Stimulated activated CD4-positive, alpha-beta T cell treated with anti-CD3 and anti-CD28 coated beads, Interleukin-15, amount 100 ng/mL, for 24 hours (primary cell): ENCODE measurements at regions not wholly inside any gene's neighbourhood (a gene's known extent, or its start where the extent isn't known, plus 50 kb on each side); places are given as distances from the start of the nearest gene placed in this dataset.

ENCODE experiments used
- DNase-seq: peaks from one replicate; pipeline ENCODE4 v3.0.0-alpha.2; 2020

DNA sequence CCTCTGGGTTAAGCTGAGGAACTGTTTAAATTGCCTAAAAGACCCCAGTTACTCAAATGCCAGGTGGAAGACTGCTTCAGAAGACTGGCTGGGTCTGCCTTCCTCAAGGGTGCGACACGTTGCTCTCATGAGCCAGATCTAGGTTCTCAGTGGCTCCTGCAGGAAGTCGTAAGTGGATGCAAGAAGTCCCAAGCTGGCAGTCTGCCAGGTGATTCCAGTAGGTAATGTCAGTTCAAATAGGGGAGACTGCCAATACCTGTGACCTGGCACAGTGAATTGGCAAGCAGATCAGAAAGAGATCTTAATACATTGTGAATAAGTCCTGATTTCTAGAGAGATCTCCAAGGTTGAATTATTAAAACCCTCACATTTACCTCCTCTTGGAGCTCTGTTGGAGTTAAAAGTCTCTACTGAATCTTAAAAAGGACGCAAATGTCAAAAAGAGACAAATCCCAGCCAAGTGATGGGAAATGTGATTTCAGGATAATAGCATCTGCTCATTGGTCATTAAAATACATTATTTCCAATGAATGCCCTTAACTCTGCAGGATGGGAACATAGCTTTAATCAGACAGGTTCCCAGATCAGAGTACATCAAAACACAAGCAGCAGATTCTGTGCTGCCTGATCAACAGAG lies 98.8 kb upstream of the FRMD6 start:
- DNase-seq = no peak

DNA sequence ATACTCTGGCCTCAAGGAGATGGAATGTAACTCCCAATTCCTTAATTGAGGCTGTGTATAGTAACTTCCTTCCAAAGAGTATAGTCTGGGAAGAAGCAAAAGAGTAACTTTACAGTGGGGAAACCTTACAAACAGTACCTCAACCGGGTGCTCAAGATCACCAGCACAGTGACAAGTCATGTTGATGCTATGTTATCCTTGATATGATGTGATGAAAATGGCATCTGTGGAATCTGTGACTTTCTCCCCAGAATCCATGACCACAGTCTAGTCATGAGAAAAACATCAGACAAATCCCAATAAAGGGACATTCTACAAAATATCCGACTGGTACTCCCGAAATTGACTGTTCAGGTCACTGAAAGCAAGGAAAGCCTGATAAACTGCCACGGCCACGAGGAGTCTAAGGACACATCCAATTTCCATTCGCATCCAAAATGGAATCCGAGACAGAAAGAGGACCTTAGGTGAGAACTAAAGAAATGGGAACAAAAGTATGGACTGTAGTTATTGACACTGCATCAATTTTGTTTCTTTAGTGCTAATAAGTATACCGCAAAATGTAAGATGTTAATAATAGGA lies 97.3 kb upstream of the FRMD6 start:
- DNase-seq = no peak

DNA sequence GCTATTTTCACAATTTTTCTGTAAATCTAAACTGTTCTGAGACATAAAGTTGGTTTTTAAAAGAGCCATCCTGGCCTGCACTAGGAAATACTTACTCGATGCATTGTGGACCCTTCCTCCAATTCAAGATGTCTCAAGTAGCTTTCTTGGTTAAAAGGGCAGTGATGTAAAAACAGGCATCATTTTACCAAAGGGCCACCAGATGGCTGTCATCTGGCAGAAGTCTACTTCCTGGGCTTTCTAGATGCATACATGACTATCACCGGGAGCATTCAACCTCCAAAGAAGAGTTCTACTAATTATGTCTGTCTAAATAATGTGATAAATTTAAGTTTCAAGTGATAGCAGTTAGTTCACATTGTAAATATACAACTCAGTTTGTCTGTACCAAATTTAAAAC lies 96.8 kb upstream of the FRMD6 start:
- no peak for DNase-seq

DNA sequence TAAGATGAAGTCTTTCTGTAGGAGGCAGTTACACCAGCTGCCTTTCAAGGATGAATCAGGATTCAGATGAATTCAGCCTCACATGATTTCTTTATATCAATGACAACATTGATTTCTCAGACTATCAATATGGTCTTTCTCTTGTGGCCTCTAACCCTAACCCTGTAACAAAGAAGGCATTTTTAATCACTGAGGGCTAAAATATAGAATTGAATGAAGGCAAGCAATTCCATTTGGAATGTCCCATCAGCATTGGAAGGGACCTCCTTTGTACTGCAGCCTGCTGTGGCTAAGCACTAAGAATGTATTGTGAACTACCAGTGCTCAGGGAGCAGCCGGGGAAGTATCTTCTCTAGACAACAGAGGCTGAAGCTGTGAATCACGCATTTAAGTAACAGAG lies 90.6 kb upstream of the FRMD6 start:
- DNase-seq = no peak

DNA sequence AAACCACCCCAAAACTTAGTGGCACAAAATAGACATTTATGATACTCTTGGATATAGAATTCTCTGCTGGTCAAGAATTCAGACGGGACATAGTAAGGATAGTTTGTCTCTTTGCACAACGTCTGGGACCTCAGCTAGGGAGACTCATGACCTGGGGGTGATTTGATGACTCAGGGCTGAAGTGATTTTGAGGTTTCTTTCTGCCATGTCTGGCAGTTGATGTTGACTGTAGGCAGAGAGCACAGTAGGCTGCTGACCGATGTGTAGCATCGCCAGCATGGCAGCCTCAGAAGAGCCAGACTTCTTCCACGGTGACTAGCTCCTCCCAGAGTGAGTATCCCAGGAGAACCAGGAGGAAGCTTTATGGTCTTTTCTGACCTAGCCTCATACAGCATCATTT lies 88.9 kb upstream of the FRMD6 start:
- no peak for DNase-seq

DNA sequence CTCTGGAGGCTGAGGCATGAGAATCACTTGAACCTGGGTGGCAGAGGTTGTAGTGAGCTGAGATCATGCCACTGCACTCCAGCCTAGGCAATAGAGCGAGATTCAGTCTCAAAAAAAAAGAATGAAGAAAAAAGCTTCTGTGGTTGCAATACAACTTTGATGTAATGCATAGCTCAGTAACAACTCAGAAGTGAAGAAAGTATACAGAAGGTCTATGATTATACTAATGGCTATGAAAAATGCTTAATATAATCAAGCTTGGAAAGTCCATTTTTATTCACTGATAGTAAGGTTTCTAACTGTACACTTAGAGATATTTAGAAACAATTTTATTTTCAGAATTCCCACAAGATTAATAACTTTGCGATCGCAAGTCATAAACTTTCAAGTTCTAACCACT lies 88.2 kb upstream of the FRMD6 start:
- no peak for DNase-seq

DNA sequence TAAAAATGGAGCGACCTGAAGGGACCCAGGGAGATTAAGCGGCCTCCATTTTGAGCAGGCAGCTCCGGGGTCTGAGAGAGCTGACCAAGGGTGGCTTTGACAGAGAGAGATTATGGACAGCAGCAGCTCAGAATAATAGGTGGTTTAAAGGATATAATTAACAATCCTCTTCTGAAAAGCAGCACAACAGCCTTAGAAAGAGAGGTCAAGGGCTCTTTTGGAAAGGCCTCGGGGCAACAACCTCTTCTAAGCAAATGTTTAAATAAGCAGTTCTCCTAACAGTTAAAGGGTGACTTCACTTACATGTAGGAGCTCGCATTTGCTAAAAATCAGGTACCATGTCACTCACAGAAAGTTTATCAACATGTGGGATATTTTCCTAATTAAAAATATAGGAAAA lies 87.2 kb upstream of the FRMD6 start:
- DNase-seq = no peak

DNA sequence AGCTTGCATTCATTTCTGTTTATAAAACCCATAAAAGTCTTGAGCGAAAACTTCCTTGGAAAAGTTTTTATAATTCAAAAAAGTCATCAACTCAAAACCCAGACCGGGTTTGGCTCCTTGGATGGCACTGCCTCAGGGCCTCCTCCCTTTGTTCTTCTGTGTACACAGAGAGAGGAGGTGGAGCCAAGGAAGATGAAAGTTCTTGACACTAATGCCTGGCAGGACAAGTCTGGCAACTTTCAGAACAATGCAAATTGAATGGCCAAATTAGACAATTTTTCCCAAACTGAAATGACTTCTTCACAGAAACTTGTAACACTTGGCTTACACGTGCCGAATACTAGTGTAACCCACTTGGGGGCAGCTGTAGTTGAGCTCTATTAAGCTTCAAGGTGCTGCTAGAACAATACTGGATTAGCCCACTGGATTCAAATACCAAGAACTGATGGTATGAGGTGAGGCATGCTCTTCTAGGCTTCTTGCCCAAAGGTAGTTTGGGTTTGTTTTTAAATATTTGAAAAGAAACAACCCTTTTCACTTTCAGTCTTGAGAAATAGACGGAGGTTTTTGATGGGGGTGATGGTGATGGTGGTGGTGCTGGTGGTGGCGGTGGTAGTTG lies 86.6 kb upstream of the FRMD6 start:
- DNase-seq = no peak

DNA sequence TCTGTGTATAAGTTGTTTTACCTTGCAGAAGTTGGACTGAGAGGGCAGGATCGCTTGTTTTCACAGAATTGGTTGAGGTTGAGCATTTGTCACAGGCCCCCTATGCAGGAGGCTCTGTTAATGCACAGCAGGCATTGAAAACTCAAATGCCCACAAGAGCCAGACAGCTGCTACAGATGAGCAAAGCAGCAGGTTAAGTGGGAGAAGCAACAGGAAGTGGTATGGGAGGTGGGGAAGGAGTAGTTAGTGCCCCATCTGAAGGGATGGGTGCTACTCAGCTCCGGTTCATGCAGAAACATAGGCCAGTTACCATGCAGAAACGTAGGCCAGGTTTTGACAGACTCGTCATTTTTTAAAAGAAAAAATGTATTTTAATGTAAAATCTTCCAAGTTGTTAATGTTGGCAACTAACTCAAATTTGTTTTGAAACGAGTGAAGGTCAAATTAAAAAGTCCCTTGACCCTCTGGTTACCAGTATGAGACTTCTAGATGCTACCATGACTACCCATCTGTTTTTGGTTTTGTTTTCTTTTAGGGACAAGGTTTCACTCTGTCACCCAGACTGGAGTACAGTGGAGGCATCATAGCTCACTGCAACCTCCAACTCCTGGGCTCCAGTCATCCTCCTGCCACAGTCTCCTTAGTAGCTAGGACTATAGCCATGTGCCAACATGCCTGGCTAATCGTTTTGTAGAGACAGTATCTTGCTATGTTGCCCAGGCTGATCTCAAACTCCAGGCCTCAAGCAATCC lies 84.7 kb upstream of the FRMD6 start:
- DNase-seq = no peak

DNA sequence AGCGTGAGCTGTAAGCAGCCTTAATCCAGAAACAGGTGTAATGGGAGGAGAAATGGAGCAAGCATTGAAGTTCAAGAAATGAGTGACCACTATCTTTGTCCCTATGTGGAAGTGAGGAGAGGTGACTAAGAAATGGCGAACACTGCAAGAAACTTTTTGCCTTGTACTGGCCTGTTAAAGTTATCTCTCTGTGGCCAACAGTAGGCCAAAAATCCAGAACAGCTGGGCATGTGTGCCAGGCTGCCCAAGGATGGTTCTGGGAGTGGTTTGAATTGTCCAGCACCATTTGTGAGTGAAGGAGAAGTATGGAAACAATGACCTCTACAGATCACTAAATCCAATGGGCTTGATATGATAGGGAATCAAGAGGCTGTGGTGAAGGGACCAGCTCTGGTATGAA lies 83.3 kb upstream of the FRMD6 start:
- DNase-seq = no peak

DNA sequence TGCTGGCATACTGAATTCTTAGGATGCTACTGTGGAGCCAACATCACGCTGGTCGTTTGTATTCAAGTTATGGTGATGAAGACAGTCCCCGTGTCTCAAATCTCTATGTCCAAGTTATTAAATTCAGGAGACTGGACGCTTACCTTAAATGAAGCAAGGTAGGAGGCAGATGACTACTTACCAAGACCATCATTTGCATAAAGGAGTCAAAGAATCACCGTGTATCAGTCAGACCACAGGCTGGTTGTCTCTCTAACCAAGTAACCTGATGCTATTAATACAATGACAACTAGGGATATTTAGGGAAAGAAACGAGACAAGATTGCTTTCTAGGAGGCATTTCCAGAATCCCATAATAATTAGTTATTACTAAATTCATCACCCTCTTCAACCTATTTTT lies 78.1 kb upstream of the FRMD6 start:
- no peak for DNase-seq

DNA sequence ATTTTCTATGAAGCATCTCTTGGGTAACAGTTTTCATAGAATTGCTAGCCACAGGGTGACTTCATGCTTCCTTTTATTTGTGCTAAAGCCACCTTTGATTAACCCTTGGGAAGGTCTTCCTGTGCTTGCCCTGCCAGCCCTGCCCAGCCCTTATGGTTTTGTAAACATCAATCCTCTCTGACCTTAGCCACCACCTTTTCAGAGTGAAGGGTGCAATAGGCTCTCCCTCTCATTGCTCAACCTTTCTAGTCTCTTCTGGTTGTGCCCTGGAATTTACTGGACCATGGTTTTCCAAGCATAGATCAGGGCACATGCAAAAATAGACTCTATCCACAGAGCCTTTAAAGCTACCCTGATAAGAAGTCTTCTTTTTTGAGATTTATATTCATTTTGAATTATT lies 77.7 kb upstream of the FRMD6 start:
- DNase-seq = no peak

DNA sequence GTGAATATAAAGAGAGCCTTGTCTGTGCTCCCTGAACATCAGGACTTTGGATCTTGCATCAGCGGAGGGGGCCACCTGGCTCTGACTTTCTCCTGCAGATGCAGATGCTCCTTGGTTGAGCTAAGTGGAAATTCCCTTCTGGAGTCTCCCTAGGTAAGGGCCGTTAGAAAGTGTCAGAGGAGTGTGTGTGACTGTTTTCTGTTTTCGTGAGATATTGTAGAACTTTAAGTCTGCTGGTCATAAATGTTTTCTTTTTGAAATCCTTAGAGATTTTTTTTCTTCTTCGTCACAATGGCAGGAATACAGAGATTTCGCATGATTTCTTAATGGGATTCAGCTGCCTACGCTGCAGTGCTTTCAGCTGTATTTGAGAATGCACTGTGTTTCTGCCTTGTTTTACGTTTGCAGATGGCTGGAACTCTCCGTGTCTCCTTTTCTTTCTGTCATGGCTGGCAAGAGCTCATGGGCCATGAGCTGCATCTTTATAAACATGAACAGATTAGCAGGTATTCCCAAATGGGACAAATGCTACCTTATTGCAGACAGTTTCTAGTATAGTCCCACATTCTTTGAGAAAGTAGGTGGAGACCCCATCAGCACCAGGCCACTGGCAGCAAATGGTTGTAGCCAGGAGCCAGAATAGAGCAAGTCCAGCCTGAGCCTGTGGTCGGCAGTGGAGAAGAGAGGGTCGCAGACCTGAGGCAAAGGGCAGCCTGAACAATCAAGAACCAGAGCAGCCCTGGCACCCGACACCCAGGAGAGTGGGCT lies 76.2 kb upstream of the FRMD6 start:
- no peak for DNase-seq

DNA sequence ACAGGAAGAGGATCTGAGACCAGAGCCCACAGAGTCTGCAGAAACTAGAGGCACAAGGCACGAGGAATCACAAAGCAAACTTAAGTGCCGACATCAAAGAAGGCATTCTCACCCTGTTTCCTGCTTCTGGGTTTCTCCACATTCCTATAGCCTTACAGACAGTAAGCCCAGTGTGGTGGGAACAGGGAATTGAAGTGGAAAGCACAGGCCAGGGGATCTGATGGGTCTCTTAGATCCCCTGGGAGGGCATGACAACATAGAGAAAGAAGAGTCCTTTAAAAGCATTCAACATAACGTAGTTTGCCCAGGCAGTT lies 75.6 kb upstream of the FRMD6 start:
- no peak for DNase-seq

DNA sequence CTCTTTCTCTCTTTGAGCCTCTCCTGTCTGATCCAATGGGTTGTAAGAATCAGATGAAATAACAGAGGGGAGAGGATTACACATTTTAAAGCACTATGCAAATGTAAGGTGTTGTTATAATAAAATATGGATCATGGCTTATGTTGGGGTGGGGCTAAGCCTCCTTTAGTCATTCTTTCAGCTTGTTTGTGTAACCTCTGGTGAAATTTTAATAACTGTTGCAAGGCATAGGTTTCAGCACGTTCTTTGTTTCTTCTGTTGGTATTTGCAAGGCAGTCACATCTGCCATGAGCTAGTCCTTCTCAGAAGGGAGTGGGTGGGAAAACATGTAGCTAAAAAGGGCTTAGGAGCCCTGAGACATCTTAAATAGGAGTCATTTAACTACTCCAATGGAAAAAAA lies 74.8 kb upstream of the FRMD6 start:
- no peak for DNase-seq

DNA sequence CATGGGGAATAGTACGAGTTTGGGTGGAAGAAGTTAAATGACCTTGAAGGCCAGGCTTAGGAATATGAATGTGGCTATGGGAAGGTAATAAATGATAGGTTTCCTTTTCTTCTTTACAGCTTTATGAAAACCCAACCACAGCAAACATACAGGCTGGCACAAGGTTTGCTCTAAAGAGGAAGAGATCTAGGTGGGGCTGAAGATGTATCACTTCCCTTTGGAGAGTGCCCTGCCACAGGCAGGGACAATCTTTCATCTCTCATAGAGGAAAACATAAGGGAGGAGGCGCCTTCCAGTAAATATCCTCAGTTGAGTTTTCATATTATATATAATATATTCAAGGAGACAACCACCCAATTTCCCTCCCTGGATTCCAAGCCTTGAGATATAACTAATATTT lies 72.9 kb upstream of the FRMD6 start:
- no peak for DNase-seq

DNA sequence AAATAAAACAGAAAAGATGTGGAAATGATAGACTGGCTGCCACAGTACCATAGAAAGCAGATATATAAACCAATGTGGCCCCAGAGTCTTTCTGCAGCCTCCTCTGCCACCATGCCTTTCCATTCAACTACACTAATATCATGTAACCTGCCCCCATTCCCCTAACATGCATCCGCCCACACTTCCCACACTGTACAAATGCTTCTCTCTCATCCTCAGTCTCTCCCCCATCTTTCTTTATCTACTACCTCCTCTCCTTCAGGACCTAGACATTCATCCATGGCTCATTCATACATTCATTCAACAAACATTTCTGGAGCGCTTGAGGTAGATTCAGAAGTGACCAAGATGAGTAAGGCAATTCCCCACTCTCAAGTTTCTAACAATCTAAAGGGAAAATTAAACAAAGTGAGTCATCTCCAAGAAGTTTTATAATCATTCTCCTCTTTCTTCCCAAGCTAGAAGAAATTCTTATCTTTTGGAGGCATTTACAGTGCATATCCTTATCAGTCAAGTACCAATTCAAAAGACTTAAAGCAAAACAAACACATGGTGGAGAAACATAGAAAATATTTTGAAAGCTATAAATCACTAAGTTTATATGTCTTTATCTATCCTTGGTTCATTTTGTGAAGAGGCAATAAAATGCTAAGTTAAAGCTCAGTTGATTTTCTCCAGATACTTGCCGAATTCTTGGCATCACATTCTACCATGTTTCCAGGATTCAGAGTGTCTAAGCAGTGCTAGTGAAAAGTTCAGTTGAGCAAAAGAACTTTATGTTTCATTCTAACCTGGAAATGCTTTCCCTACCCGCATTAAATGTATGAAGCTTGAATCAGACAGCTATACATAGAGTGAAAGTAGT lies 70.5 kb upstream of the FRMD6 start:
- no peak for DNase-seq

DNA sequence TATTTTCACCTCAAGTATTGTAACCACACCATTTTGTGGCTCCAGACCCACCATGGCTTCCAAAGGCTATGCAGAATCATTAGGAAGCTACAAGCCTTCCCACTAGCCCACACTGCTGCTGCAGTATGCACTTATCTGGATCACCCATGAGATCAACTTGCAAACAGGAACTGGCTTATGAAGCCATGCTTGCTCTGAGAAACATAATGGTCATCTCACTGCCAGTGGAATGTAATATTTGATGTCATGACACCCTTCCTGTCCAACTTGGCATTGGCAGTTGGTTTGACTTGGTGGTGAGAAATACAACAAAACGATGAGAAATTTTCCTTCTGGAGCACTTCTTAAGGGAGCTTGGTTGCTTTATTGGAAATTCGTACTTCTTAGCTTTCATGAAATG lies 69.3 kb upstream of the FRMD6 start:
- no peak for DNase-seq

DNA sequence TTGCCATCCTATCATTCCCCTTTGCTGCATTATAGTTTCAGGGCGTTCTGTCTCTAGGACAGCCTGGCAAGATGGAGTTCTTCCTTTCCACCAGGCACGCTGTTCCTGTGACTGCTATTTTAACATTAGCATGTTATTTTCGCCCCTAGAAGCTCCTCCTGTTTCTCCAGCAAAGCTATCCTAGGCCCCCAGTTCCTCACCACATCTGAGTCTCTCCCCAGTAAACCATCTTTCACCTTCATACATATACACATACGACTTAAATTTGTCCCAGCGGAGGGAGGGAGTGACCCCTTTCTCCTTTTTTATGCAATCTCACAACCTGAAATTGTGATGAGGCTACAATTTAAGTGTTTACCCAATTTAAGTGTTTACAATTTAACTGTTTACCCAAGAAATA lies 66.7 kb upstream of the FRMD6 start:
- DNase-seq = no peak

DNA sequence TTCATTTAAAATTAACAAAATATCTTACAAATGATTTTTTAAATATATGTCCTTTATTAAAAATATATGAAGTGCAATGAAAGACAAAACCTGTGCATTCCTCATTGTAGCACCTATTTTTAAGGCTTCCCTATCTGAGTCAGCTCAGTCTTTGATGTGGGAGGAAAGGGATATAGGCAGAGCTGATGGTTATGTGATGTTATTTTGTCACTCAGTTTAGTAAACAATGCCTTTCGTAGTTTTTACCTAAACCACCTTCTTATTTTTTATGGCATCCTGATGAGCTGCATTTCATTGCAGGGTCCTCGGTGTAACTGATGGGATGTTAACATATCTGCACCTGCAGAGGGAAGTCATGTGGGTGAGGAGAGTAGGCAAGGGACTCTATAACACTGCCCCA lies 58.9 kb upstream of the FRMD6 start:
- DNase-seq = no peak

DNA sequence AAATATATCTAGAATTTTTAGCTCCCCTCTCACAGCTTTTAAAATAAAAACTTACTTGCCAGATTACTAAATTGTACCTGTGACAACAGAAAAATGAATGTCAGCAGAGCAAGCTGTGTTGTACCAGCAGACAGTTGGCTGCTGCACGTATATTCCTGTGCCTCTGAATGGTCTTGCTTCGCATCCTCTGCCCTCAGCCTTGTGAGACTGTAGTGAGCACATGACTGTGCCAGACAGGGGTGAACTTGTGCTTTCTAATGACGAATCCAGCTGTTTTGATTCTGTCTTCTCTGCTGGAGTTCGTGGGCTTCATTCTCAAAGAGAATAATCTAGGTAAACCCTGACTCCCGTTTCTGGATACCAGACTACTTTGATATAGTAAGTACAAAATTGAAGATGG lies 58.3 kb upstream of the FRMD6 start:
- DNase-seq = no peak

DNA sequence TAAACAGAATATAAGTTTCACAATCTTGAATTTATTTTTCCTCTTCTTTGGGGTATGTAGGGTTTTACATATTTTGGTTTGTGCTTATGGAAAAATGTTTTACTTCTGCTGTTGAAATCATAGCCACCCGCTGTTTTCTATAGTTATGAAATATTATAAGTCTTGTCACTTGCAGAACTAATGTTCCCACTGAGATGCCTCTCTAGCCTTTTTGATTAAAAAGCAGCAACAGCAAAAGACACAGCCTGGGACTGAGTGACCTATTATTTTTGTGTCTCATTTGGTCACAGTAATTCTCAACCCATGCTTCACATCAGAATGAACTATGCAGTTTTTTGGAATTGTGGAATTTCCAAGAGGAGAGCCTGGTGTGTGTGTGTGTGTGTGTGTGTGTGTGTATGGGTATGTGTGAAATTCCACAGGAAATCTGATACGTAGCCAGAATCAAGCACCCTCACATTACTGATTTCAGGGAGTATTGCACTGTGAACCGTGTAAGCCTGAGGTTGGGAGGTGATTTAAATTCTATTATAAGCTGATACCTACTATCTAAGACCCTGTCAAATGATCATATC lies 55.7 kb upstream of the FRMD6 start:
- no peak for DNase-seq
